ENCODE measurements at regions not wholly inside any gene's neighbourhood (a gene's known extent, or its start where the extent isn't known, plus 50 kb on each side); places are given as distances from the start of the nearest gene placed in this dataset.

DNA sequence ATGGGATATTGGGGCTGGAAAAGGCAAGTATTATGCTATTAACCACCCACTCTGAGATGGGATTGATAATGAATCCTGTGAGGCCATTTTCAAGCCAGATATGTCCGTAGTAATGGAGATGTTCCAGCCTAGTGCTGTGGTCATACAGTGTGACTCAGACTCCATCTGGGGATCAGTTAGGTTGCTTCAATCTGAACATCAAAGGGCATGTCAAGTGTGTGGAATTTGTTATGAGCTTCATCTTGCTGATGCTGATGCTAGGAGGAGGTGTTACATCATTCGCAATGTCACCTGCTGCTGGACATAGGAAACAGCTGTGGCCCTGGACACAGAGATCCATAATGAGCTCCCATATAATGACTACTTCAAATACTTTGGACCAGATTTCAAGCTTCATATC, 144.7 kb downstream of the PLCE1 start:
- H3K36me3 ChIP-seq (ENCODE audit: low read depth) = no peaks in the 10 kb centered on the region
- DNase-seq (ENCODE audit: low spot score) (no peak), ATAC-seq (ENCODE audit: low read depth) (no peak)
- no peak overlapping the region for H3K4me3 ChIP-seq (ENCODE audit: severe bottlenecking)
- H3K27me3 ChIP-seq (ENCODE audit: insufficient read depth, poor library complexity, severe bottlenecking) = no peaks in the 10 kb centered on the region
- H3K9me3 ChIP-seq (ENCODE audit: severe bottlenecking) = no peaks in the 10 kb centered on the region
- TF ChIP-seq CTCF (IDR thresholded peaks at IDR 0.05; ENCODE audit: poor library complexity, severe bottlenecking) = no peak
- no peak overlapping the region for H3K27ac ChIP-seq (ENCODE audit: poor library complexity, severe bottlenecking)
- H3K4me1 ChIP-seq (ENCODE audit: insufficient read depth, poor library complexity, severe bottlenecking) = peaks cover under 1% of the 10 kb centered on the region

DNA sequence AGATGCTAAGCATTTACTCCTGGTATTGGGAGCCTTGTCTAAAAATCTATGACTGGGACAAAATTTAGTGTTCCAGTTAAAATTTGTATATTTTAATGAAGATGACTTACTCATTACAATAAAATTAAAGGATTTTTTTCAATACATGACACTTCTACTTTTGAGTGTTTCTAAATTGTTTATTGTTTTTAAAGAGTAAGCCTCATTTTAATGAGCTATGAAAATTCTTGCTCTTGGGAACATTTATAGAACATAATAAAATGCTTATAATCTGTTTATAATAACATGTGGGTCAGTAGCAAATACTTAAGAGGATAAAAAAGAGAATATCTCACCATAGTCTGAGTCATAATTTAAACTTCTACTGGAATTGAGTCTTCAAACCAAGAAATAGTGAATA, 149.5 kb downstream of the PLCE1 start:
- ATAC-seq (ENCODE audit: low read depth) = no peak
- H3K27ac ChIP-seq (ENCODE audit: poor library complexity, severe bottlenecking) = no peak overlapping the region

GRCh38 chr10:94146313-94146712, 152.6 kb downstream of the PLCE1 start:
- TF ChIP-seq CTCF (IDR thresholded peaks at IDR 0.05; ENCODE audit: poor library complexity, severe bottlenecking) = no peak
- H3K27ac ChIP-seq (ENCODE audit: poor library complexity, severe bottlenecking) = no peak overlapping the region

More for the DNA sequence above, 149.5 kb downstream of the PLCE1 start:
- Histone ChIP-seq H3K4me1 (ENCODE audit: insufficient read depth, poor library complexity, severe bottlenecking) (no peaks in the 10 kb centered on the region), H3K4me3 (ENCODE audit: severe bottlenecking) (no peak overlapping the region), H3K9me3 (ENCODE audit: severe bottlenecking) (no peaks in the 10 kb centered on the region), H3K36me3 (ENCODE audit: low read depth) (no peaks in the 10 kb centered on the region), H3K27me3 (ENCODE audit: insufficient read depth, poor library complexity, severe bottlenecking) (no peaks in the 10 kb centered on the region)
- DNase-seq (ENCODE audit: low spot score) = no peak
- TF ChIP-seq CTCF (IDR thresholded peaks at IDR 0.05; ENCODE audit: poor library complexity, severe bottlenecking) = no peak

GRCh38 chr10:94146746-94147145, 153.0 kb downstream of the PLCE1 start:
- DNase-seq (ENCODE audit: low spot score) (no peak), ATAC-seq (ENCODE audit: low read depth) (no peak)
- H3K27ac ChIP-seq (ENCODE audit: poor library complexity, severe bottlenecking) = no peak overlapping the region
- no peaks in the 10 kb centered on the region for H3K27me3 ChIP-seq (ENCODE audit: insufficient read depth, poor library complexity, severe bottlenecking)
- H3K9me3 ChIP-seq (ENCODE audit: severe bottlenecking) = no peaks in the 10 kb centered on the region
- no peaks in the 10 kb centered on the region for H3K4me1 ChIP-seq (ENCODE audit: insufficient read depth, poor library complexity, severe bottlenecking)
- no peaks in the 10 kb centered on the region for H3K36me3 ChIP-seq (ENCODE audit: low read depth)
- TF ChIP-seq CTCF (IDR thresholded peaks at IDR 0.05; ENCODE audit: poor library complexity, severe bottlenecking) = no peak
- no peak overlapping the region for H3K4me3 ChIP-seq (ENCODE audit: severe bottlenecking)

More at GRCh38 chr10:94146313-94146712, 152.6 kb downstream of the PLCE1 start:
- no peak overlapping the region for H3K4me3 ChIP-seq (ENCODE audit: severe bottlenecking)
- H3K36me3 ChIP-seq (ENCODE audit: low read depth) = no peaks in the 10 kb centered on the region
- DNase-seq (ENCODE audit: low spot score) (no peak), ATAC-seq (ENCODE audit: low read depth) (no peak)
- H3K4me1 ChIP-seq (ENCODE audit: insufficient read depth, poor library complexity, severe bottlenecking) = no peaks in the 10 kb centered on the region
- no peaks in the 10 kb centered on the region for H3K9me3 ChIP-seq (ENCODE audit: severe bottlenecking)
- no peaks in the 10 kb centered on the region for H3K27me3 ChIP-seq (ENCODE audit: insufficient read depth, poor library complexity, severe bottlenecking)

DNA sequence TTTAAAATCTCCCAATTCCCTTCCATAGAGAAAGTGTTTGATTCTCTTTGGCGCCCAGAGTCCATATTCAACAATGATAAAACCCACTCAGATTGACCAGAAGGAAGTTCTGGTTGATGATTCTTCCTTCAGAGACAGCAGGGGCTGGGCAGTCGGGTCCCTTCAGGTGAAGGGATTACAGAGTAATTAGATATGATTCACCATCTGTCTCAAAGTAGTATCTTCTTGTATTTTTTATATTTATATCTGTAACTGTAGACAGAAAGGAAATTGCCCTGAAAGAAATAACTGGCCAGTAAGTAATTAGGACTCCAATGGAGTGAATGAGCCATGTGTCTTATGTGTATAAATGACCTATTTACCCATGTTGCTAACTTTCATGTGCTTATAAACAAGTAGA, 156.0 kb downstream of the PLCE1 start:
- Histone ChIP-seq H3K4me1 (ENCODE audit: insufficient read depth, poor library complexity, severe bottlenecking) (no peaks in the 10 kb centered on the region), H3K9me3 (ENCODE audit: severe bottlenecking) (no peaks in the 10 kb centered on the region), H3K27me3 (ENCODE audit: insufficient read depth, poor library complexity, severe bottlenecking) (no peaks in the 10 kb centered on the region), H3K36me3 (ENCODE audit: low read depth) (no peaks in the 10 kb centered on the region), H3K4me3 (ENCODE audit: severe bottlenecking) (no peak overlapping the region), H3K27ac (ENCODE audit: poor library complexity, severe bottlenecking) (no peak overlapping the region)
- DNase-seq (ENCODE audit: low spot score) (no peak), ATAC-seq (ENCODE audit: low read depth) (no peak)
- no peak for TF ChIP-seq CTCF (IDR thresholded peaks at IDR 0.05; ENCODE audit: poor library complexity, severe bottlenecking)
